OCI-LY3 (cell line): ENCODE measurements at regions not wholly inside any gene's neighbourhood (a gene's known extent, or its start where the extent isn't known, plus 50 kb on each side); places are given as distances from the start of the nearest gene placed in this dataset.
A peak's percentile ranks its signal among the peaks of the same experiment; 100 is the strongest.

Experiments used
- H2AFZ ChIP-seq: fragments of 200-600, 300-600 bp; shearing (Covaris generic); 2 replicates; pipeline ENCODE4 v1.6.0; 2014; ENCODE audit warnings: antibody characterized with exemption, low read depth, low read length
- H3K27ac ChIP-seq: fragments of 200-600, 300-600 bp; sonication (generic); 2 replicates; pipeline ENCODE4 v1.5.1; 2014; ENCODE audit warnings: mild to moderate bottlenecking, low read length, moderate library complexity, mixed read lengths
- H3K27me3 ChIP-seq: fragments of 200-600, 300-600 bp; sonication (generic); 2 replicates; pipeline ENCODE4 v1.6.1; 2014; ENCODE audit warnings: low read depth, low read length, mixed read lengths
- H3K36me3 ChIP-seq: fragments of 200-600, 300-600 bp; sonication (generic); replicated peaks from 2 replicates; pipeline ENCODE3; 2014; ENCODE audit warnings: low read depth, low read length, mixed read lengths
- H3K4me1 ChIP-seq: fragments of 300-600, 200-600 bp; sonication (generic); 2 replicates; pipeline ENCODE4 v1.6.1; 2014; ENCODE audit warnings: low read length, mixed read lengths
- H3K4me2 ChIP-seq: fragments of 200-600, 300-600 bp; sonication (generic); 2 replicates; pipeline ENCODE4 v1.6.1; 2014; ENCODE audit warnings: low read length, mixed read lengths
- H3K4me3 ChIP-seq: fragments of 300-600, 200-600 bp; sonication (generic); 2 replicates; pipeline ENCODE4 v1.5.1; 2014; ENCODE audit warnings: antibody characterized with exemption, mild to moderate bottlenecking, low read length, moderate library complexity
- H3K79me2 ChIP-seq: fragments of 300-600, 200-600 bp; shearing (Covaris generic); 2 replicates; pipeline ENCODE4 v1.6.1; 2014; ENCODE audit warnings: mild to moderate bottlenecking, low read length, mixed read lengths
- H3K9ac ChIP-seq: fragments of 300-600, 200-600 bp; shearing (Covaris generic); 2 replicates; pipeline ENCODE4 v1.6.0; 2014; ENCODE audit warnings: mild to moderate bottlenecking, low read length, moderate library complexity
- H3K9me3 ChIP-seq: fragments of 200-600, 300-600 bp; shearing (Covaris generic); 2 replicates; pipeline ENCODE4 v1.6.1; 2014; ENCODE audit warnings: low read length, mixed read lengths; ENCODE audit not compliant: insufficient read depth
- H4K20me1 ChIP-seq: fragments of 200-600, 300-600 bp; sonication (generic); 2 replicates; pipeline ENCODE4 v1.6.1; 2016; ENCODE audit warnings: low read length, mixed read lengths; ENCODE audit not compliant: insufficient read depth
- EZH2phosphoT487 ChIP-seq: fragments of 200-600 bp; shearing (Covaris generic); IDR thresholded peaks from 2 replicates; pipeline ENCODE4 v1.6.1; 2018; ENCODE audit warnings: antibody characterized with exemption, mixed run types, low read depth
- TF ChIP-seq, protein P1 (sequence below): fragments of 200-600, 300-600 bp; sonication (generic); IDR thresholded peaks from 2 replicates; pipeline ENCODE4 v1.5.1; 2014; ENCODE audit warnings: antibody characterized with exemption, low read length, low read depth

GRCh38 chr6:85372915-85373270, 77.0 kb upstream of the NT5E start:
- Histone ChIP-seq H2AFZ (no peak overlapping the region), H3K4me2 (no peak overlapping the region), H3K36me3 (no peaks in the 10 kb centered on the region), H3K27ac (no peak overlapping the region), H4K20me1 (no peaks in the 10 kb centered on the region), H3K4me1 (no peaks in the 10 kb centered on the region), H3K4me3 (no peak overlapping the region), H3K9ac (no peak overlapping the region), H3K27me3 (no peaks in the 10 kb centered on the region), H3K9me3 (no peaks in the 10 kb centered on the region), H3K79me2 (no peaks in the 10 kb centered on the region)
- TF ChIP-seq, protein P1, sequence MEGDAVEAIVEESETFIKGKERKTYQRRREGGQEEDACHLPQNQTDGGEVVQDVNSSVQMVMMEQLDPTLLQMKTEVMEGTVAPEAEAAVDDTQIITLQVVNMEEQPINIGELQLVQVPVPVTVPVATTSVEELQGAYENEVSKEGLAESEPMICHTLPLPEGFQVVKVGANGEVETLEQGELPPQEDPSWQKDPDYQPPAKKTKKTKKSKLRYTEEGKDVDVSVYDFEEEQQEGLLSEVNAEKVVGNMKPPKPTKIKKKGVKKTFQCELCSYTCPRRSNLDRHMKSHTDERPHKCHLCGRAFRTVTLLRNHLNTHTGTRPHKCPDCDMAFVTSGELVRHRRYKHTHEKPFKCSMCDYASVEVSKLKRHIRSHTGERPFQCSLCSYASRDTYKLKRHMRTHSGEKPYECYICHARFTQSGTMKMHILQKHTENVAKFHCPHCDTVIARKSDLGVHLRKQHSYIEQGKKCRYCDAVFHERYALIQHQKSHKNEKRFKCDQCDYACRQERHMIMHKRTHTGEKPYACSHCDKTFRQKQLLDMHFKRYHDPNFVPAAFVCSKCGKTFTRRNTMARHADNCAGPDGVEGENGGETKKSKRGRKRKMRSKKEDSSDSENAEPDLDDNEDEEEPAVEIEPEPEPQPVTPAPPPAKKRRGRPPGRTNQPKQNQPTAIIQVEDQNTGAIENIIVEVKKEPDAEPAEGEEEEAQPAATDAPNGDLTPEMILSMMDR, result no peak
- TF ChIP-seq EZH2phosphoT487, result no peak

- no peaks in the 10 kb centered on the region for H3K4me1 ChIP-seq
- H4K20me1 ChIP-seq, result no peaks in the 10 kb centered on the region
- 0 out of 2 replicates have a peak overlapping the region, but pooled peaks have one; percentile 36 for H2AFZ ChIP-seq
- H3K27ac ChIP-seq, result no peak overlapping the region
- no peaks in the 10 kb centered on the region for H3K9me3 ChIP-seq
- no peaks in the 10 kb centered on the region for H3K36me3 ChIP-seq
- no peak overlapping the region for H3K9ac ChIP-seq
- no peak overlapping the region for H3K4me3 ChIP-seq
- no peaks in the 10 kb centered on the region for H3K27me3 ChIP-seq
- H3K4me2 ChIP-seq, result no peak overlapping the region
- no peaks in the 10 kb centered on the region for H3K79me2 ChIP-seq
- TF ChIP-seq, protein P1, result no peak
- no peak for TF ChIP-seq EZH2phosphoT487
Measured at GRCh38 chr6:85372188-85372914, 77.5 kb upstream of the NT5E start.

DNA sequence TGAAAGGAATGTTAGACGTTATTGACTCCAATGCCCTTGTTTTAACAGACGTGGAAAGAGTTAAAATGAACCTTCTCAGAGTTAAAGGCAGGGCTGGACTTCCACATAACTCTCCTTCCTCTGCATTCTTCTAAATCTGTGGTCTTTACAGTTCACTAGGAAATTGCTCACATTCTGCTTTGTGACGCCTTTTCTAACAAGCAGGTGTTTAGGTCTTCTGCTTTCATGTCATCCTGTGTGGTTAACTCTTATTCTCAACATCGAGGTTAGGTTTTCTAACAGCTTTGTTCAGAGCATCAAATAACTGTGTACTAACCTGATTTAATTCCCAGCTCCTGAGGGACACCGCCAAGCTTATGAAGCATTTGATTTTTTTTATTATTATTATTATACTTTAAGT, 81.3 kb upstream of the NT5E start:
- TF ChIP-seq, protein P1, result no peak
- no peak for TF ChIP-seq EZH2phosphoT487
- H3K36me3 ChIP-seq, result no peaks in the 10 kb centered on the region
- H3K4me1 ChIP-seq, result peaks cover 6% of the 10 kb centered on the region
- no peaks in the 10 kb centered on the region for H3K9me3 ChIP-seq
- no peaks in the 10 kb centered on the region for H3K79me2 ChIP-seq
- no peak overlapping the region for H3K4me2 ChIP-seq
- no peak overlapping the region for H3K27ac ChIP-seq
- H2AFZ ChIP-seq, result no peak overlapping the region
- H4K20me1 ChIP-seq, result no peaks in the 10 kb centered on the region
- no peaks in the 10 kb centered on the region for H3K27me3 ChIP-seq
- no peak overlapping the region for H3K4me3 ChIP-seq
- no peak overlapping the region for H3K9ac ChIP-seq

DNA sequence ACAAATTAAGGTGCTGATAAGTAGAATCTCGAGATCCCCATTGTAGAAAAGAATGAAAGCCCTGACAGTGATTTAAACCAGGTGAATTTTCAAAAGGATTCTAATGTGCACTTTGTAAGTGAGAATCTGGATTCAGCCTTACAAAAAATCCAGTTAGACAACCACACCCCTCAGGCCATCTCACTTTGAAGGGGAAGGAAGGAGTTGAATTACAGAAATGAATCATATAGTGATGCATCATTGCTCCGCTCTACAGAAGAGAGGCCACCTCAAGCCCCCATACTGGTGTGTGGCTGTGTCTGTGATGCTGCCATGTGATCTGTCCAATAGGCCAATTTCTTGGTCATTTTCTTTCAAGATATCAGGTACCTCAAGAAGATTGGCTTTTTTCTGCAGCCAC, 85.5 kb upstream of the NT5E start:
- H3K4me2 ChIP-seq, result no peak overlapping the region
- no peaks in the 10 kb centered on the region for H4K20me1 ChIP-seq
- H3K27me3 ChIP-seq, result no peaks in the 10 kb centered on the region
- no peaks in the 10 kb centered on the region for H3K36me3 ChIP-seq
- TF ChIP-seq EZH2phosphoT487, result no peak
- TF ChIP-seq, protein P1, result no peak
- no peaks in the 10 kb centered on the region for H3K79me2 ChIP-seq
- no peak overlapping the region for H3K9ac ChIP-seq
- no peak overlapping the region for H3K4me3 ChIP-seq
- H2AFZ ChIP-seq, result no peak overlapping the region
- no peaks in the 10 kb centered on the region for H3K9me3 ChIP-seq
- H3K27ac ChIP-seq, result no peak overlapping the region
- H3K4me1 ChIP-seq, result peaks cover 26% of the 10 kb centered on the region
